Stomach smooth muscle (tissue), 2 donors: ENCODE measurements at regions not wholly inside any gene's neighbourhood (a gene's known extent, or its start where the extent isn't known, plus 50 kb on each side); places are given as distances from the start of the nearest gene placed in this dataset.

ENCODE experiments used
- H3K27ac ChIP-seq: one replicate; pipeline ENCODE4 v1.7.0; 2013; ENCODE audit warnings: mild to moderate bottlenecking, low read length, inconsistent platforms
- H3K27me3 ChIP-seq, 2 donors: one replicate each; pipeline ENCODE4 v1.7.0; 2013; ENCODE audit warnings: low read length in 2 of 2; ENCODE audit not compliant: insufficient read depth in 2 of 2, control insufficient read depth in 1 of 2
- H3K36me3 ChIP-seq, 2 donors: one replicate each; pipeline ENCODE4 v1.7.0; 2013; ENCODE audit warnings: low read length in 2 of 2; ENCODE audit not compliant: control insufficient read depth in 2 of 2, insufficient read depth in 2 of 2
- H3K4me1 ChIP-seq: one replicate; pipeline ENCODE4 v1.7.0; 2013; ENCODE audit warnings: low read length; ENCODE audit not compliant: control insufficient read depth, insufficient read depth
- H3K4me3 ChIP-seq, 2 donors: one replicate each; pipeline ENCODE4 v1.7.0; 2013; ENCODE audit warnings: low read length in 2 of 2
- H3K9ac ChIP-seq, 2 donors: one replicate each; pipeline ENCODE4 v1.7.0; 2013; ENCODE audit warnings: low read length in 2 of 2, mild to moderate bottlenecking in 1 of 2
- H3K9me3 ChIP-seq, 2 donors: one replicate each; pipeline ENCODE4 v1.7.0; 2013; ENCODE audit warnings: low read length in 2 of 2; ENCODE audit not compliant: control insufficient read depth in 2 of 2
- donor health status: healthy.
- donor health status: Pancreatic carcinoma.

- no peak overlapping the region for H3K4me3 ChIP-seq
- no peak overlapping the region for H3K27ac ChIP-seq
- H3K9me3 ChIP-seq: peaks cover 5 to 7% of the 10 kb centered on the region in 2 donors
- H3K36me3 ChIP-seq: no peaks in the 10 kb centered on the region
- peaks cover 0 to 3% of the 10 kb centered on the region in 2 donors for H3K27me3 ChIP-seq
- no peak overlapping the region for H3K9ac ChIP-seq
- no peaks in the 10 kb centered on the region for H3K4me1 ChIP-seq
These were observed 222.5 kb upstream of the PMEPA1 start for GRCh38 chr20:57932227-57932864.

GRCh38 chr20:57930351-57930750 lies 220.5 kb upstream of the PMEPA1 start:
- H3K36me3 ChIP-seq: no peaks in the 10 kb centered on the region
- no peak overlapping the region for H3K27ac ChIP-seq
- no peak overlapping the region for H3K4me3 ChIP-seq
- H3K27me3 ChIP-seq: peaks cover 0 to 3% of the 10 kb centered on the region in 2 donors
- H3K9me3 ChIP-seq: peaks cover 5 to 12% of the 10 kb centered on the region in 2 donors
- H3K9ac ChIP-seq: no peak overlapping the region
- H3K4me1 ChIP-seq: no peaks in the 10 kb centered on the region

GRCh38 chr20:57928181-57928967 lies 218.6 kb upstream of the PMEPA1 start:
- H3K9me3 ChIP-seq: peaks cover 5 to 12% of the 10 kb centered on the region in 2 donors
- H3K27me3 ChIP-seq: peaks cover 0 to 3% of the 10 kb centered on the region in 2 donors
- no peaks in the 10 kb centered on the region for H3K36me3 ChIP-seq
- no peak overlapping the region for H3K4me3 ChIP-seq
- H3K27ac ChIP-seq: no peak overlapping the region
- H3K9ac ChIP-seq: no peak overlapping the region
- no peaks in the 10 kb centered on the region for H3K4me1 ChIP-seq

- no peaks in the 10 kb centered on the region for H3K4me1 ChIP-seq
- no peak overlapping the region for H3K9ac ChIP-seq
- no peaks in the 10 kb centered on the region for H3K36me3 ChIP-seq
- H3K9me3 ChIP-seq: peaks cover 5 to 12% of the 10 kb centered on the region in 2 donors
- H3K27ac ChIP-seq: no peak overlapping the region
- peaks cover 0 to 3% of the 10 kb centered on the region in 2 donors for H3K27me3 ChIP-seq
- no peak overlapping the region for H3K4me3 ChIP-seq
These were observed 217.6 kb upstream of the PMEPA1 start for GRCh38 chr20:57927376-57927775.

GRCh38 chr20:57922706-57923105 lies 212.9 kb upstream of the PMEPA1 start:
- no peak overlapping the region for H3K9ac ChIP-seq
- H3K27me3 ChIP-seq: no peaks in the 10 kb centered on the region
- peaks cover 0 to 9% of the 10 kb centered on the region in 2 donors for H3K9me3 ChIP-seq
- no peak overlapping the region for H3K4me3 ChIP-seq
- no peaks in the 10 kb centered on the region for H3K36me3 ChIP-seq
- no peaks in the 10 kb centered on the region for H3K4me1 ChIP-seq
- H3K27ac ChIP-seq: no peak overlapping the region

GRCh38 chr20:57922083-57922482 lies 212.3 kb upstream of the PMEPA1 start:
- Histone ChIP-seq H3K9ac (no peak overlapping the region), H3K4me3 (no peak overlapping the region)

GRCh38 chr20:57921676-57922075 lies 211.9 kb upstream of the PMEPA1 start:
- no peak overlapping the region for H3K27ac ChIP-seq
- H3K9ac ChIP-seq: no peak overlapping the region
- no peaks in the 10 kb centered on the region for H3K27me3 ChIP-seq
- no peaks in the 10 kb centered on the region for H3K4me1 ChIP-seq
- H3K9me3 ChIP-seq: peaks cover 0 to 6% of the 10 kb centered on the region in 2 donors
- H3K36me3 ChIP-seq: no peaks in the 10 kb centered on the region
- no peak overlapping the region for H3K4me3 ChIP-seq

More at GRCh38 chr20:57922083-57922482, 212.3 kb upstream of the PMEPA1 start:
- H3K27me3 ChIP-seq: no peaks in the 10 kb centered on the region
- H3K4me1 ChIP-seq: no peaks in the 10 kb centered on the region
- H3K36me3 ChIP-seq: no peaks in the 10 kb centered on the region
- H3K27ac ChIP-seq: no peak overlapping the region
- peaks cover 0 to 9% of the 10 kb centered on the region in 2 donors for H3K9me3 ChIP-seq

GRCh38 chr20:57920971-57921370 lies 211.2 kb upstream of the PMEPA1 start:
- H3K9ac ChIP-seq: no peak overlapping the region
- no peak overlapping the region for H3K4me3 ChIP-seq
- no peaks in the 10 kb centered on the region for H3K4me1 ChIP-seq
- H3K36me3 ChIP-seq: no peaks in the 10 kb centered on the region
- peaks cover 0 to 2% of the 10 kb centered on the region in 2 donors for H3K9me3 ChIP-seq
- H3K27ac ChIP-seq: no peak overlapping the region
- no peaks in the 10 kb centered on the region for H3K27me3 ChIP-seq

GRCh38 chr20:57919049-57919448 lies 209.2 kb upstream of the PMEPA1 start:
- H3K27ac ChIP-seq: no peak overlapping the region
- no peaks in the 10 kb centered on the region for H3K4me1 ChIP-seq

GRCh38 chr20:57918551-57918950 lies 208.7 kb upstream of the PMEPA1 start:
- H3K4me1 ChIP-seq: no peaks in the 10 kb centered on the region
- no peaks in the 10 kb centered on the region for H3K36me3 ChIP-seq
- H3K27me3 ChIP-seq: no peaks in the 10 kb centered on the region
- no peak overlapping the region for H3K9ac ChIP-seq
- H3K27ac ChIP-seq: no peak overlapping the region
- H3K4me3 ChIP-seq: no peak overlapping the region
- H3K9me3 ChIP-seq: peaks cover 0 to 2% of the 10 kb centered on the region in 2 donors

More at GRCh38 chr20:57919049-57919448, 209.2 kb upstream of the PMEPA1 start:
- peaks cover 0 to 2% of the 10 kb centered on the region in 2 donors for H3K9me3 ChIP-seq
- H3K9ac ChIP-seq: no peak overlapping the region
- H3K4me3 ChIP-seq: no peak overlapping the region
- no peaks in the 10 kb centered on the region for H3K36me3 ChIP-seq
- H3K27me3 ChIP-seq: no peaks in the 10 kb centered on the region

- Histone ChIP-seq H3K27ac (no peak overlapping the region), H3K27me3 (no peaks in the 10 kb centered on the region), H3K4me3 (no peak overlapping the region), H3K4me1 (no peaks in the 10 kb centered on the region), H3K9me3 (no peaks in the 10 kb centered on the region), H3K36me3 (no peaks in the 10 kb centered on the region), H3K9ac (no peak overlapping the region)
These were observed 204.4 kb upstream of the PMEPA1 start for GRCh38 chr20:57914205-57914604.
